Psoas muscle (tissue), 7 donors: ENCODE measurements at regions not wholly inside any gene's neighbourhood (a gene's known extent, or its start where the extent isn't known, plus 50 kb on each side); places are given as distances from the start of the nearest gene placed in this dataset.

Source experiments
- ATAC-seq, 4 donors: fragments of 200-7000 bp; cut with Tn5 transposase; one replicate each; pipeline ENCODE4 v1.9.1; 2020; ENCODE audit warnings: moderate library complexity in 3 of 4, mild to moderate bottlenecking in 2 of 4
- DNase-seq, 2 donors: peaks; one replicate each; pipeline ENCODE4 v3.0.0-alpha.2; 2020
- H3K27ac ChIP-seq: fragments of 200-600 bp; one replicate; pipeline ENCODE4 v1.8.0; 2022
- H3K27me3 ChIP-seq, 3 donors: fragments of 200-600 bp in 1 of 3; one replicate each; pipeline versions ENCODE4 v1.6.1 to v1.8.0; 2013 to 2022; ENCODE audit warnings: low read length in 2 of 3, mild to moderate bottlenecking in 2 of 3, moderate library complexity in 1 of 3; ENCODE audit not compliant: insufficient read depth in 3 of 3
- H3K36me3 ChIP-seq, 2 donors: fragments of 200-600 bp in 1 of 2; one replicate each; pipeline versions ENCODE4 v1.6.1 to v1.8.0; 2013 to 2022; ENCODE audit warnings: low read depth in 1 of 2, mild to moderate bottlenecking in 1 of 2, moderate library complexity in 1 of 2; ENCODE audit not compliant: insufficient read depth in 1 of 2
- H3K4me1 ChIP-seq: fragments of 200-600 bp; one replicate; pipeline ENCODE4 v1.8.0; 2022
- H3K4me3 ChIP-seq: fragments of 200-600 bp; one replicate; pipeline ENCODE4 v1.8.0; 2022; ENCODE audit warnings: mild to moderate bottlenecking
- H3K9me3 ChIP-seq: fragments of 200-600 bp; one replicate; pipeline ENCODE4 v1.8.0; 2022
- WGBS, 3 donors: extraction: QIAGEN DNeasy Blood & Tissue Kit; methylation state at CpG; one replicate each; pipeline versions ENCODE4 v1.1.6 to v1.1.7; 2013; 5-methylcytosine and 5-hydroxymethylcytosine counted together
- intact Hi-C, 2 donors: fragments of 100-400 bp; cut with DNase I; formaldehyde crosslinking; loops; one replicate each; pipeline versions ENCODE4 v1.11.0 to v1.14.2; 2022
- TF ChIP-seq, protein P1 (sequence below): fragments of 200-600 bp; IDR thresholded peaks from one replicate; pipeline ENCODE4 v1.8.0; 2022; ENCODE audit warnings: antibody characterized with exemption
- donor health status: healthy with polysubstance abuse.
- donor health status: DM: no; HTN: no; CAD: no; lungs with moderate emphysema.
- donor health status: Bipolar disorder and iron deficiency.
- donor health status: healthy.
- donor health status: DM: yes; HTN: yes; CAD: no.
- donor health status: DM: no; HTN: no; CAD: no.
- donor health status: DM: yes; HTN: yes; CAD: no.

DNA sequence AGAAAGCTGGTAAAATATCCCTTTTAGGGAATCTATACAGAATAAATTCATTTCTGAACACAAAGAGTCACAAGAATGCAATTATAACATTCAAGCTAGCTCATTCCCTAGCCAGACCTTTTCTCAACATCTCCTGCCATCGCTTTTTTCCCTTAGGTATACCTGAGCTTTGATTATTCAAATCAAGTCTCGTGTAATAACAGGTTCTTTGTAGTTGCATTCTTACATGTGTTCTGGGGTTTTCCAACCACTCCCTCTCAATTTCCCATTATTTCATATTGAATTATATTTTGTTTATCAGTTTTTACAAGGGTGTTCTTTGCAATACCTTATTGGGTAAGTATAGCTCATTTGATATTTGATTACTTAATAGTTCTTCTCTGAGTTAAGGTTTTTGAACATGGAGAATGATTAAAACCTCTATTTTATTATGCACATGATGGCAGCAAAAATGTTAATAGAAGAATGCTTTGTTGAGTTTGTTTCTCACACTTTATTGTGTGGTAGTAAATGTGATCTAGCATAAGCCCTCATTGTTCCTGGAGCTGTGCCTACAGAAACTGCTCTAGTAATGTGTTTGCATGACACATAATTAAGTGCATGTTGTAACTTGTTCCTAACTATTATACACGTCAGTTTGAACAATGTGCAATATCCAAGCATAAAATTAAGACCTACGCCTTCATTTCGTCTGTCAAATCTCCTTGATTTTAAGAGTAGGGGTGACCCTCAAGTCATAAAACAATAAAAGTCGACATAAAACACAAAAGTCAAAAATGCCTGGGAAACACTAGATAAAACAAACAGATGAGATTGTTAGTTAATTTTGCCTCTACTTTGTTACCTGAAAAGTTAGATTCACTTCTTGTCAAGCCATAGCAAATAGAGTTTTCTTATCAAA is 124.0 kb upstream of the POF1B start:
- ATAC-seq (no peak), DNase-seq (no peak)
- intact Hi-C loops, result no loop called here
- Histone ChIP-seq H3K4me3 (no peak overlapping the region), H3K4me1 (no peaks in the 10 kb centered on the region), H3K27me3 (no peaks in the 10 kb centered on the region), H3K9me3 (no peaks in the 10 kb centered on the region), H3K27ac (no peak overlapping the region), H3K36me3 (no peaks in the 10 kb centered on the region)
- TF ChIP-seq, protein P1, sequence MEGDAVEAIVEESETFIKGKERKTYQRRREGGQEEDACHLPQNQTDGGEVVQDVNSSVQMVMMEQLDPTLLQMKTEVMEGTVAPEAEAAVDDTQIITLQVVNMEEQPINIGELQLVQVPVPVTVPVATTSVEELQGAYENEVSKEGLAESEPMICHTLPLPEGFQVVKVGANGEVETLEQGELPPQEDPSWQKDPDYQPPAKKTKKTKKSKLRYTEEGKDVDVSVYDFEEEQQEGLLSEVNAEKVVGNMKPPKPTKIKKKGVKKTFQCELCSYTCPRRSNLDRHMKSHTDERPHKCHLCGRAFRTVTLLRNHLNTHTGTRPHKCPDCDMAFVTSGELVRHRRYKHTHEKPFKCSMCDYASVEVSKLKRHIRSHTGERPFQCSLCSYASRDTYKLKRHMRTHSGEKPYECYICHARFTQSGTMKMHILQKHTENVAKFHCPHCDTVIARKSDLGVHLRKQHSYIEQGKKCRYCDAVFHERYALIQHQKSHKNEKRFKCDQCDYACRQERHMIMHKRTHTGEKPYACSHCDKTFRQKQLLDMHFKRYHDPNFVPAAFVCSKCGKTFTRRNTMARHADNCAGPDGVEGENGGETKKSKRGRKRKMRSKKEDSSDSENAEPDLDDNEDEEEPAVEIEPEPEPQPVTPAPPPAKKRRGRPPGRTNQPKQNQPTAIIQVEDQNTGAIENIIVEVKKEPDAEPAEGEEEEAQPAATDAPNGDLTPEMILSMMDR, result no peak
- 46 to 52% (median 49%) methylated on average over 6 of the region's 6 CpGs for WGBS, 3 donors

GRCh38 chrX:85501349-85501748 is 121.9 kb upstream of the POF1B start:
- no peak overlapping the region for H3K27ac ChIP-seq
- no peaks in the 10 kb centered on the region for H3K9me3 ChIP-seq
- H3K27me3 ChIP-seq, result no peaks in the 10 kb centered on the region
- H3K36me3 ChIP-seq, result no peaks in the 10 kb centered on the region
- TF ChIP-seq, protein P1, result no peak
- H3K4me1 ChIP-seq, result no peaks in the 10 kb centered on the region
- ATAC-seq, result no peak
- 53 to 81% (median 69%) methylated on average over 3 of the region's 3 CpGs for WGBS, 3 donors
- H3K4me3 ChIP-seq, result no peak overlapping the region
- no peak for DNase-seq
- intact Hi-C loops, result no loop called here

DNA sequence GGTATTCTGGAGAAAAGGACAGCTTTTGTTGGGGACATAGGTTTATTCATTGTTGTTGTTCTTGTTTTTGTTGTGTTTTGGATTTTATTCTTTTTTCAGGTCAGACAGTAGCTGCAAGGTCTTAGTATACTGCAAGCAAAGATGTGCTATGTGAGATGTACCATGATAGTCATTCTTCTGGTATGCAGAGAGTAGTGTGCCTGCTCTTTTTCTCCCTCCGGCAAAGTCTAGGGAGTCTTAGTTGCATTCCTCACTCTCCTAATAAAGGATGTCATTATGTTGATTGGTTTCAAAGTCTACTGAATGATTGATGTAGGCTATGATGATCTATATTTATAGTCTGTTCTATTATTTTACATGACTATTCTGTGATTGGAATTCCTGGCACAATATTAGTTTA is 119.9 kb upstream of the POF1B start:
- 69 to 74% (median 71%) methylated on average over 1 of the region's 1 CpG for WGBS, 3 donors
- ATAC-seq, result no peak

GRCh38 chrX:85493821-85494220 is 114.4 kb upstream of the POF1B start:
- TF ChIP-seq, protein P1, result no peak
- intact Hi-C loops, result no loop called here

More for the DNA sequence above, 119.9 kb upstream of the POF1B start:
- intact Hi-C loops, result no loop called here
- H3K4me3 ChIP-seq, result no peak overlapping the region
- H3K36me3 ChIP-seq, result no peaks in the 10 kb centered on the region
- H3K9me3 ChIP-seq, result no peaks in the 10 kb centered on the region
- no peak overlapping the region for H3K27ac ChIP-seq
- no peaks in the 10 kb centered on the region for H3K27me3 ChIP-seq
- H3K4me1 ChIP-seq, result no peaks in the 10 kb centered on the region
- TF ChIP-seq, protein P1, result no peak
- no peak for DNase-seq

More at GRCh38 chrX:85493821-85494220, 114.4 kb upstream of the POF1B start:
- Histone ChIP-seq H3K27me3 (no peaks in the 10 kb centered on the region), H3K27ac (no peak overlapping the region), H3K36me3 (no peaks in the 10 kb centered on the region), H3K4me3 (no peak overlapping the region), H3K4me1 (no peaks in the 10 kb centered on the region), H3K9me3 (no peaks in the 10 kb centered on the region)
- DNase-seq (no peak), ATAC-seq (no peak)
- 70 to 85% (median 80%) methylated on average over 3 of the region's 3 CpGs for WGBS, 3 donors
